ENCODE measurements at regions not wholly inside any gene's neighbourhood (a gene's known extent, or its start where the extent isn't known, plus 50 kb on each side); places are given as distances from the start of the nearest gene placed in this dataset.

DNA sequence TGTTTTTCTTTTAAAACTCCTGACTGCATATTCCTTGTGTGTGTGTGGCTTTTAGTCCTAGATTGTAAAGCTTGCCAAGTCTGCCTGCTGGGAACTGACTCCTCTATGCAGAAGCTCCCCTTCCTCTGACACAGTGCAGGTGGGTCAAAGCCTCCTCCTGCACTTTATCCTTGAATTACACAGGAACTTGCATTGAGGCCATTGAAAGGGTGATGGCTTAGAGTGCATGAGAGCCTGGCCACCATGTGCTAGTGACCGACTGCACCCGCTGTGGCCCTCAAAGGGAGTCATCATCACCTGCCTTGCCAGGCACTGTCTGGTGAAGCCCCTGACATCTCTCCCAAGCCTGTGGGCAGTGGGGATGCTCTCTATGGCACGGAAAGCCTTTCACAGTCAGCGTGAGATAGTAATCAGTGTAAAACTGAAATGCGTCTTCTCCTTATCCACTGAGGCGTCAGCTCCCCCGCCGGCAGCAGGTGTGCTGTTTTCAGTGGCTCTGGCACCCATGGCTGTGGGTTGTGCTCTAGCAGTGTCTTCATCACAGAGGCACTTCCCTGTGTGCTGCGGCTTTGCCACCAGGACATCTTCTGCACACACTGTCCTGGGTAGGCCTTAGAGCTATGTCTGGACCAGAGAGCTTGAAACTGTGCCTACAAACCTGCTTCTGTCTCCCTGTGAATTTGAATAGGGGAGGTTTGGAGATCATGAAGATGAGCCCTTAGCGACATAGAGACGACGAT, 87.9 kb downstream of the THBS2 start:
- no peak for TF ChIP-seq ZFX (IDR thresholded peaks at IDR 0.05)
- TF ChIP-seq, protein P1, sequence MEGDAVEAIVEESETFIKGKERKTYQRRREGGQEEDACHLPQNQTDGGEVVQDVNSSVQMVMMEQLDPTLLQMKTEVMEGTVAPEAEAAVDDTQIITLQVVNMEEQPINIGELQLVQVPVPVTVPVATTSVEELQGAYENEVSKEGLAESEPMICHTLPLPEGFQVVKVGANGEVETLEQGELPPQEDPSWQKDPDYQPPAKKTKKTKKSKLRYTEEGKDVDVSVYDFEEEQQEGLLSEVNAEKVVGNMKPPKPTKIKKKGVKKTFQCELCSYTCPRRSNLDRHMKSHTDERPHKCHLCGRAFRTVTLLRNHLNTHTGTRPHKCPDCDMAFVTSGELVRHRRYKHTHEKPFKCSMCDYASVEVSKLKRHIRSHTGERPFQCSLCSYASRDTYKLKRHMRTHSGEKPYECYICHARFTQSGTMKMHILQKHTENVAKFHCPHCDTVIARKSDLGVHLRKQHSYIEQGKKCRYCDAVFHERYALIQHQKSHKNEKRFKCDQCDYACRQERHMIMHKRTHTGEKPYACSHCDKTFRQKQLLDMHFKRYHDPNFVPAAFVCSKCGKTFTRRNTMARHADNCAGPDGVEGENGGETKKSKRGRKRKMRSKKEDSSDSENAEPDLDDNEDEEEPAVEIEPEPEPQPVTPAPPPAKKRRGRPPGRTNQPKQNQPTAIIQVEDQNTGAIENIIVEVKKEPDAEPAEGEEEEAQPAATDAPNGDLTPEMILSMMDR (conservative IDR thresholded peaks at IDR 0.05) = no peak
- no peak overlapping the region for H3K27ac ChIP-seq

DNA sequence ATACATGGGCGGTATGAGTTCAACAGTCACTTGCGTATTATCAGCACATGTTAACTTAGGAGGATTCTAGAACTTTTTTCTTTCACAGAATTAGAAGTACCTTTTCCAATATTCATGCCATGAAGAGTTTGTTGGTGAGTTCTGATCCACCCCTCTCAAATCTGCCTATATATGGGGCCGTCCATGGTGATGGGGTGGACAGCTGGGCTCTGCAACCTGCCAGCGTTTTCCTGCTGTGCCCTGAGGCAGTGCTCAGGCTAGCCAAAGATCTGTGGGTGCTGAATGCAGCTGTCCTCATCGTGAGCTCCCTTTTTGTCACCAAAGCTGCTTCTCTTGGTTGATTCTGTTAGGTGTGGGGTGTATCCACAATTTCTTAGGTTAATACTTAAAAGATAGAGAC, 88.7 kb downstream of the THBS2 start:
- TF ChIP-seq ZFX (IDR thresholded peaks at IDR 0.05) = no peak
- TF ChIP-seq, protein P1 (conservative IDR thresholded peaks at IDR 0.05) = no peak
- no peak overlapping the region for H3K27ac ChIP-seq

- no peak overlapping the region for H3K27ac ChIP-seq
- TF ChIP-seq, protein P1 (conservative IDR thresholded peaks at IDR 0.05) = no peak
- no peak for TF ChIP-seq ZFX (IDR thresholded peaks at IDR 0.05)
These were observed 89.2 kb downstream of the THBS2 start for GRCh38 chr6:169164451-169164850.

- TF ChIP-seq, protein P1 (conservative IDR thresholded peaks at IDR 0.05) = no peak
- TF ChIP-seq ZFX (IDR thresholded peaks at IDR 0.05) = no peak
- no peak overlapping the region for H3K27ac ChIP-seq
These were observed 90.2 kb downstream of the THBS2 start for GRCh38 chr6:169163411-169163901.

DNA sequence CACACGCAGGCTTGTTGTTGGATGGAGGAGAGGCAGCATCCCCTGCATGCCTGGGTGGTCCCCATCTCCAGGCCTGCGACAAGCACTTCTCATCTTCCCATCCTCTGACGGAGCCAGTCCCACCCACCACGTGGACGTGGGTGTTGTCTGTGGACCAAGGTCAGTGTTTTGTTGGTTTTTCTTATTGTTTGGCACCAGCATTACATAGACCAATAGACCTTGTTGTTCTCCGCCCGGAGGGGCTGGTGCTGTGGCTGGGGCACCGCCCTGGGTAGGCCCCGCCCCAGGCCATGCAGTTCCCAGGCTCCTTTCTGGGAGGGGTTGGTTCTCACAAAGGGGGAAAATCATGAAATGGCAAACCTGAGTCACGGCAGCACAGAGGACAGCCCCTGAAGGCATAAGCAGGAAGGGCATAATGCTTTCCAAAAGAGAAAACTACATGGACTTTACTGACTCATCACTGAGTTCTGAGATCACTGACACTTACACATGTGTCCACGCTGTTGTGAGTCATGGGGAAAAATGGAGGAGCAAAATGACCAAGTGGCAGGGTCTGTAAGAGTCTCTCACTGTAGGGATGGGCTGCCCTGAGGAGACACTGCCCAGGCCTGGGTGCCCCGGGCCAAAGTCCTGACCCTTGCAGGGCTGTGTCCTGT, 90.8 kb downstream of the THBS2 start:
- TF ChIP-seq, protein P1 (conservative IDR thresholded peaks at IDR 0.05) = no peak
- no peak for TF ChIP-seq ZFX (IDR thresholded peaks at IDR 0.05)
- H3K27ac ChIP-seq = no peak overlapping the region

DNA sequence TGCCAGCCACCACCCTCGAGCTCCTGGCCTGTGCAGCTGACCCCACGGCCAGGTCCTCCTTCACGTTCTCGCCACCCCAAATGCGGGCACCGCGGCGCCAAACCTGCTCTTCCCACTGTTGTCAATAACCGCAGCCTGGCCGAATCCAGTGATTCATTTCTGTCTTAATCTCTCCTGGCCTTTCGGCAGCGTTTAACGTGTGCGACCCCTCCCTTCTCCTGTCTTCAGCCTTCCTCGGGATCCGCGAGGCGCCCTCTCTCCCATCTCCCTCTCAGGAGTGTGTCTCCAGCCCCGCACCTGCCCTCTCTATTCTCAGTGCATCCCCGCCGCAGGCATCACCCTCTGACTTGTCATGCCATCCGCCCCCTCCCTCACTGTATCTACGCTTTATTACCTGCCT, 91.4 kb downstream of the THBS2 start:
- H3K27ac ChIP-seq = no peak overlapping the region
- no peak for TF ChIP-seq ZFX (IDR thresholded peaks at IDR 0.05)
- TF ChIP-seq, protein P1 (conservative IDR thresholded peaks at IDR 0.05) = no peak

- no peak overlapping the region for H3K27ac ChIP-seq
- no peak for TF ChIP-seq ZFX (IDR thresholded peaks at IDR 0.05)
- TF ChIP-seq, protein P1 (conservative IDR thresholded peaks at IDR 0.05) = no peak
These were observed 92.0 kb downstream of the THBS2 start for GRCh38 chr6:169161572-169162167.
